Common myeloid progenitor, CD34-positive (primary cell): ENCODE measurements at regions not wholly inside any gene's neighbourhood (a gene's known extent, or its start where the extent isn't known, plus 50 kb on each side); places are given as distances from the start of the nearest gene placed in this dataset.

Source experiments
- CTCF ChIA-PET: fragments of 350-600 bp; sonication (Branson Sonifier 250); formaldehyde crosslinking; loops from one replicate; lab custom pipeline; 2021; ENCODE audit warnings: antibody characterized with exemption; lab: Charles Lee
- POLR2A ChIA-PET: fragments of 350-600 bp; sonication (Branson Sonifier 250); formaldehyde crosslinking; loops from one replicate; lab custom pipeline; 2021; ENCODE audit warnings: antibody characterized with exemption; lab: Charles Lee
- DNase-seq, 3 donors: peaks; one replicate each; pipeline versions ENCODE4 v3.0.0 to v3.0.0-alpha.2; 2013
- H3K27ac ChIP-seq, 2 experiments: 1 replicate in 1 of 2; 2 replicates in 1 of 2; pipeline ENCODE4 v1.7.0; 2013; ENCODE audit warnings: inconsistent platforms in 2 of 2, low read length in 2 of 2, mild to moderate bottlenecking in 2 of 2, low read depth in 1 of 2, moderate library complexity in 1 of 2; ENCODE audit not compliant: severe bottlenecking in 2 of 2, insufficient read depth in 1 of 2, poor library complexity in 1 of 2
- H3K27me3 ChIP-seq, 5 experiments: replicated peaks in 2 of 5; 1 replicate in 3 of 5; 2 replicates in 2 of 5; pipeline versions ENCODE4 v1.6.1 to v1.7.0; 2013; ENCODE audit warnings: low read length in 4 of 5, mild to moderate bottlenecking in 2 of 5, moderate library complexity in 2 of 5, inconsistent platforms in 1 of 5; ENCODE audit not compliant: insufficient read depth in 5 of 5, control insufficient read depth in 4 of 5
- H3K36me3 ChIP-seq, 4 experiments: 1 replicate in 2 of 4; 2 replicates in 2 of 4; pipeline versions ENCODE4 v1.6.1 to v1.7.0; 2013; ENCODE audit warnings: low read length in 3 of 4, control low read depth in 1 of 4, mild to moderate bottlenecking in 1 of 4; ENCODE audit not compliant: control insufficient read depth in 4 of 4, insufficient read depth in 4 of 4
- H3K4me1 ChIP-seq, 4 experiments: 1 replicate in 3 of 4; 2 replicates in 1 of 4; pipeline versions ENCODE4 v1.6.1 to v1.7.1; 2013; ENCODE audit warnings: low read length in 3 of 4, mild to moderate bottlenecking in 3 of 4, control low read depth in 1 of 4, inconsistent platforms in 1 of 4, moderate library complexity in 1 of 4; ENCODE audit not compliant: control insufficient read depth in 4 of 4, insufficient read depth in 4 of 4; ENCODE audit errors: control extremely low read depth in 1 of 4
- H3K4me3 ChIP-seq, 7 experiments: 1 replicate in 4 of 7; 2 replicates in 3 of 7; pipeline versions ENCODE4 v1.5.1 to v1.7.0; 2013; ENCODE audit warnings: mild to moderate bottlenecking in 7 of 7, low read length in 6 of 7, moderate library complexity in 6 of 7, inconsistent platforms in 2 of 7, low read depth in 2 of 7, control low read depth in 1 of 7; ENCODE audit not compliant: insufficient read depth in 4 of 7, control insufficient read depth in 1 of 7; ENCODE audit errors: extremely low read depth in 1 of 7
- H3K9me3 ChIP-seq, 5 experiments: 1 replicate in 4 of 5; 2 replicates in 1 of 5; pipeline versions ENCODE4 v1.6.1 to v1.7.1; 2013; ENCODE audit warnings: low read length in 4 of 5, mild to moderate bottlenecking in 2 of 5, inconsistent platforms in 1 of 5, low read depth in 1 of 5, moderate library complexity in 1 of 5; ENCODE audit not compliant: control insufficient read depth in 4 of 5, insufficient read depth in 2 of 5; ENCODE audit errors: control extremely low read depth in 1 of 5
- WGBS: methylation state at CpG from one replicate; pipeline ENCODE4 v1.1.5; 2013; ENCODE audit not compliant: insufficient coverage; 5-methylcytosine and 5-hydroxymethylcytosine counted together

GRCh38 chr18:47720741-47721140 is 209.7 kb downstream of the SMAD2 start:
- 94% methylated on average over 3 of the region's 3 CpGs for WGBS
- peaks cover 0 to 1% (median 0%) of the 10 kb centered on the region in 5 experiments for H3K9me3 ChIP-seq
- CTCF ChIA-PET, result no interaction called here

GRCh38 chr18:47719096-47719780 is 211.2 kb downstream of the SMAD2 start:
- POLR2A ChIA-PET, result no interaction called here
- H3K36me3 ChIP-seq, result no peaks in the 10 kb centered on the region
- H3K27ac ChIP-seq, result no peak overlapping the region
- no peaks in the 10 kb centered on the region for H3K9me3 ChIP-seq
- CTCF ChIA-PET, result no interaction called here
- 100% methylated on average over 2 of the region's 7 CpGs for WGBS
- no peaks in the 10 kb centered on the region for H3K4me1 ChIP-seq
- peaks cover 0 to 2% (median 0%) of the 10 kb centered on the region in 5 experiments for H3K27me3 ChIP-seq
- DNase-seq, result no peak
- H3K4me3 ChIP-seq, result no peak overlapping the region

More at GRCh38 chr18:47720741-47721140, 209.7 kb downstream of the SMAD2 start:
- POLR2A ChIA-PET, result no interaction called here
- no peaks in the 10 kb centered on the region for H3K36me3 ChIP-seq
- no peak overlapping the region for H3K4me3 ChIP-seq
- DNase-seq, result no peak
- H3K27ac ChIP-seq, result no peak overlapping the region
- H3K4me1 ChIP-seq, result no peaks in the 10 kb centered on the region
- peaks cover 0 to 5% (median 0%) of the 10 kb centered on the region in 5 experiments for H3K27me3 ChIP-seq

DNA sequence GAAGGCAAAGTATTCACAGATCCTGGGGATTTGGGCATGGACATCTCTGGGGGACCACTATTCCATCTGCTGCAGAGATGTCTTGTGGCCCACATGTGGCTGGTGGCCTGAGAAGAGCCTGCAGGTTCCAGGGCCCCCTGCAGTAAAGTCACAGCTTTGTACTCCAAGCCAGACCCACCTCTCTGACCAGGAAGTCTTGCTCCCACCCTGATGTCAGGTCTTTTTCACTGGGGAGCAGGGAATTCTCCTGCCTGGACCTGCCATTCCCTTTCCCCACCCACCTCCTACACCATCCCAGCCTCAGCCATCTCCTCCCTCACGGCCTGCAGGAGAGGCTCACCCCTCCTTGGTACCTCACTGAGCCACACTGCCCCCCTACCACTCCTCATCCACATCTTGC is 211.8 kb downstream of the SMAD2 start:
- H3K36me3 ChIP-seq, result no peaks in the 10 kb centered on the region
- CTCF ChIA-PET, result no interaction called here

GRCh38 chr18:47717257-47717656 is 213.2 kb downstream of the SMAD2 start:
- H3K36me3 ChIP-seq, result no peaks in the 10 kb centered on the region
- POLR2A ChIA-PET, result no interaction called here
- CTCF ChIA-PET, result no interaction called here
- H3K9me3 ChIP-seq, result no peaks in the 10 kb centered on the region
- H3K27me3 ChIP-seq, result no peaks in the 10 kb centered on the region
- no peak for DNase-seq
- 100% methylated on average over 1 of the region's 3 CpGs for WGBS
- no peak overlapping the region for H3K27ac ChIP-seq
- no peaks in the 10 kb centered on the region for H3K4me1 ChIP-seq
- H3K4me3 ChIP-seq, result no peak overlapping the region

More for the DNA sequence above, 211.8 kb downstream of the SMAD2 start:
- Histone ChIP-seq H3K4me3 (no peak overlapping the region), H3K27ac (no peak overlapping the region), H3K27me3 (peaks cover 0 to 2% (median 0%) of the 10 kb centered on the region in 5 experiments), H3K9me3 (no peaks in the 10 kb centered on the region), H3K4me1 (no peaks in the 10 kb centered on the region)
- no peak for DNase-seq
- POLR2A ChIA-PET, result no interaction called here
- WGBS, result 100% methylated on average over 1 of the region's 1 CpG

DNA sequence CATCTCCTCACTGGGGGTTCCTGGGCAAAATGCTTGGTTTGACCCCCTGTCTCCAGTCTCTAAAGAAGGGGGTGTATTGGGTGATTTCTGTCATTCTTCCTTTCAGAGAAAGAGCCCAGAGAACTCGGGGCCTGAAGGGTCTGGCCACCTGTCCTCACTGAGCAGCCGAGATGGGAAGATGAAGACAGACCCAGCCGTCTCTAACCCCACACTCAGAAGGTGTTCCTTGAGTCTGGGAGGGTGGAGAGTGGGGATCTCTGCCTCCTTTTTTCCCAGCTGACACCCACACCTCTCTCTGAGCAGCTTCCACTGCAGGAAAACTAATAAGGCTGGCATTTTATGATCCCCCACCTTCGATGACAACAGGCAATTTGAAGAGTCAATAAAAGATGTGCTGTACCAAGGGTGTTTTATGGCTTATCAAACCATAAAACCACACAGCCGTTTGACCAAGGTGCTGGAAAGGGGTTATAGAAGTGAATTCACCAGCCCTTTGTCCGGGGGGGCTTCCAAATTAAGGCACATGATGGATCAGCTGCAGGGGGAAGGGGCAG is 213.8 kb downstream of the SMAD2 start:
- Histone ChIP-seq H3K4me1 (no peaks in the 10 kb centered on the region), H3K27me3 (no peaks in the 10 kb centered on the region), H3K4me3 (no peak overlapping the region), H3K9me3 (no peaks in the 10 kb centered on the region), H3K27ac (no peak overlapping the region), H3K36me3 (no peaks in the 10 kb centered on the region)
- WGBS, result 54% methylated on average over 2 of the region's 6 CpGs
- ChIA-PET CTCF (no interaction called here), POLR2A (no interaction called here)
- no peak for DNase-seq

DNA sequence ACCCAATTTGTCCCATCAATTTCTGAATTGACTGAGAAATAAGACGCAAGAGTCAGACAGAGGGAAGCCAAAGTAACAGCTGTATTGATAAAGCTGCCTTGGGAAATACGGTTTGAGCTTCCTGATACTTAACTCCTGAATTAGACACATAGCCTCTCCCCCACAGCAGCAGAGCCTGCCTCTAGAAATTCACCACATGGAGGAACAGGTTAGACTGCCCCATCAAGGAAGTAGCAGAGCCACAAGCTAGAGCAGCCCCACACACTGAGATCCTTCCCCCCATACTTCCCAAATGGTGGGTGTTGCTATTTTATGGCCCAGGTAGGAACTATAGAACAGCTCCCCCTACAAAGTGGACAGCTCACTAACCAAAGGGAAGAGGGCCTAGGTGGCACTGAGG is 220.0 kb downstream of the SMAD2 start:
- no peak for DNase-seq
- Histone ChIP-seq H3K4me3 (no peak overlapping the region), H3K36me3 (no peaks in the 10 kb centered on the region), H3K4me1 (no peaks in the 10 kb centered on the region), H3K27ac (no peak overlapping the region), H3K9me3 (no peaks in the 10 kb centered on the region), H3K27me3 (peaks cover 0 to 4% (median 0%) of the 10 kb centered on the region in 5 experiments)
- ChIA-PET POLR2A (no interaction called here), CTCF (no interaction called here)
- WGBS, result 100% methylated on average over 1 of the region's 2 CpGs

DNA sequence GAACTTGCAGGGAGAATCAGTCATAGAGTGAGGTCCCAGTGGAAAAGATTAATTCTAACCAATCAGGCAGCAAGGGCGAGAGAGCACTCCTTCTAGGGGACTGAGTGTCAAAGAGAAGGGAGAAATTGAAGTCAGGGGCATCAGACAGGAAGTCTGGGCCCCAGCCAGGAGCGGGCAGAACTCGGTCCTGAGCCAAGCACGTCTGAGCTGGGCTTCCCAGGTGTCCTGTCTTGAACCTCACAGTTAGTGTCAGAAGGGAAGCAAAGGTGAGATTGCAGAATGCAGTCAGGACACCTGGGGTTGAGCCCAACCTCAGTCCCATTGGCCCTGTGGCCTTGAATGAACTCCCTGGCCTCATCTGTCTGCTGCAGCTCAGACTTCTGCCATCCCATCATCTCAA is 220.9 kb downstream of the SMAD2 start:
- H3K4me1 ChIP-seq, result no peaks in the 10 kb centered on the region
- no peak overlapping the region for H3K27ac ChIP-seq
- ChIA-PET POLR2A (no interaction called here), CTCF (no interaction called here)
- DNase-seq, result no peak
- 32% methylated on average over 3 of the region's 4 CpGs for WGBS
- no peaks in the 10 kb centered on the region for H3K36me3 ChIP-seq
- no peaks in the 10 kb centered on the region for H3K9me3 ChIP-seq
- H3K27me3 ChIP-seq, result peaks cover 0 to 4% (median under 1%) of the 10 kb centered on the region in 5 experiments
- no peak overlapping the region for H3K4me3 ChIP-seq
